GM19035 (cell line): ENCODE measurements at regions not wholly inside any gene's neighbourhood (a gene's known extent, or its start where the extent isn't known, plus 50 kb on each side); places are given as distances from the start of the nearest gene placed in this dataset.

Experiments used
- ATAC-seq: cut with Tn5 transposase; IDR thresholded peaks from one replicate; pipeline ENCODE4 v1.9.1; 2021; ENCODE audit not compliant: unreplicated experiment

- ATAC-seq: no peak
These were observed 313.3 kb upstream of the KCNH8 start for GRCh38 chr3:18835021-18835420.

GRCh38 chr3:18830087-18830486 is 318.2 kb upstream of the KCNH8 start:
- ATAC-seq: no peak

GRCh38 chr3:18828637-18829036 is 319.7 kb upstream of the KCNH8 start:
- no peak for ATAC-seq

- no peak for ATAC-seq
These were observed 320.6 kb upstream of the KCNH8 start for GRCh38 chr3:18827664-18828063.

- ATAC-seq: no peak
These were observed 322.6 kb upstream of the KCNH8 start for GRCh38 chr3:18825665-18826064.

GRCh38 chr3:18813300-18813699 is 335.0 kb upstream of the KCNH8 start:
- ATAC-seq: no peak

- ATAC-seq: no peak
These were observed 336.0 kb upstream of the KCNH8 start for GRCh38 chr3:18812316-18812715.

GRCh38 chr3:18810306-18810661 is 338.0 kb upstream of the KCNH8 start:
- ATAC-seq: no peak

- no peak for ATAC-seq
These were observed 338.5 kb upstream of the KCNH8 start for GRCh38 chr3:18809640-18810305.

GRCh38 chr3:18808429-18808828 is 339.9 kb upstream of the KCNH8 start:
- no peak for ATAC-seq

- ATAC-seq: no peak
These were observed 340.7 kb upstream of the KCNH8 start for GRCh38 chr3:18807593-18807992.

GRCh38 chr3:18806633-18807032 is 341.7 kb upstream of the KCNH8 start:
- ATAC-seq: no peak

GRCh38 chr3:18797378-18797777 is 350.9 kb upstream of the KCNH8 start:
- no peak for ATAC-seq

GRCh38 chr3:18795078-18795477 is 353.2 kb upstream of the KCNH8 start:
- no peak for ATAC-seq

GRCh38 chr3:18791752-18792151 is 356.6 kb upstream of the KCNH8 start:
- no peak for ATAC-seq

GRCh38 chr3:18791182-18791581 is 357.1 kb upstream of the KCNH8 start:
- no peak for ATAC-seq

- no peak for ATAC-seq
These were observed 357.9 kb upstream of the KCNH8 start for GRCh38 chr3:18790384-18790783.

GRCh38 chr3:18789734-18790133 is 358.6 kb upstream of the KCNH8 start:
- no peak for ATAC-seq

GRCh38 chr3:18787441-18787840 is 360.9 kb upstream of the KCNH8 start:
- no peak for ATAC-seq

GRCh38 chr3:18786650-18787323 is 361.5 kb upstream of the KCNH8 start:
- no peak for ATAC-seq

- no peak for ATAC-seq
These were observed 357.1 kb upstream of the SATB1 start for GRCh38 chr3:18782191-18782590.

- ATAC-seq: no peak
These were observed 355.8 kb upstream of the SATB1 start for GRCh38 chr3:18780959-18781358.

- ATAC-seq: no peak
These were observed 354.6 kb upstream of the SATB1 start for GRCh38 chr3:18779704-18780103.
